SK-N-SH treated with all-trans-retinoic acid at 6 μM for 48 hours (cell line): ENCODE measurements at regions not wholly inside any gene's neighbourhood (a gene's known extent, or its start where the extent isn't known, plus 50 kb on each side); places are given as distances from the start of the nearest gene placed in this dataset.

Experiments used
- ATAC-seq: fragments of 200-7000 bp; cut with Tn5 transposase; 3 replicates; pipeline ENCODE4 v1.9.1; 2020; ENCODE audit warnings: mild to moderate bottlenecking, moderate library complexity
- BACH2 ChIP-seq: fragments of 250-450 bp; sonication (Bioruptor Pico); IDR thresholded peaks from 2 replicates; pipeline ENCODE4 v1.9.0; 2021; ENCODE audit warnings: mild to moderate bottlenecking, borderline replicate concordance
- CSDC2 ChIP-seq: fragments of 250-450 bp; sonication (Bioruptor Pico); IDR thresholded peaks from 2 replicates; pipeline ENCODE4 v1.5.0; 2020; ENCODE audit warnings: mild to moderate bottlenecking, moderate library complexity
- CSRNP3 ChIP-seq: fragments of 250-450 bp; sonication (Bioruptor Pico); IDR thresholded peaks from 2 replicates; pipeline ENCODE4 v1.5.1; 2021; ENCODE audit warnings: mild to moderate bottlenecking, moderate library complexity
- ESRRG ChIP-seq: fragments of 250-450 bp; sonication (Bioruptor Pico); IDR thresholded peaks from 2 replicates; pipeline ENCODE4 v1.6.1; 2021; ENCODE audit warnings: mild to moderate bottlenecking
- GLIS3 ChIP-seq: fragments of 250-450 bp; sonication (Bioruptor Pico); IDR thresholded peaks from 2 replicates; pipeline ENCODE4 v1.5.0; 2020; ENCODE audit warnings: mild to moderate bottlenecking, moderate library complexity
- ISL1 ChIP-seq: fragments of 250-450 bp; sonication (Bioruptor Pico); IDR thresholded peaks from 2 replicates; pipeline ENCODE4 v2.1.2; 2022; ENCODE audit warnings: mild to moderate bottlenecking, moderate library complexity
- OSR1 ChIP-seq: fragments of 250-450 bp; sonication (Bioruptor Pico); IDR thresholded peaks from 2 replicates; pipeline ENCODE4 v1.8.0; 2022; ENCODE audit warnings: moderate library complexity, mild to moderate bottlenecking, inconsistent platforms
- RARB ChIP-seq: fragments of 250-450 bp; sonication (Bioruptor Pico); IDR thresholded peaks from 2 replicates; pipeline ENCODE4 v1.8.0; 2021; ENCODE audit warnings: mild to moderate bottlenecking, moderate library complexity
- SNAI2 ChIP-seq: fragments of 250-450 bp; sonication (Bioruptor Pico); IDR thresholded peaks from 2 replicates; pipeline ENCODE4 v1.5.0; 2020; ENCODE audit warnings: mild to moderate bottlenecking, moderate library complexity
- TCF4 ChIP-seq: fragments of 250-450 bp; sonication (Bioruptor Pico); IDR thresholded peaks from 2 replicates; pipeline ENCODE4 v1.8.0; 2021; ENCODE audit warnings: mild to moderate bottlenecking, moderate library complexity, borderline replicate concordance
- TOX ChIP-seq: fragments of 250-450 bp; sonication (Bioruptor Pico); IDR thresholded peaks from 2 replicates; pipeline ENCODE4 v1.8.0; 2021; ENCODE audit warnings: mild to moderate bottlenecking, moderate library complexity, borderline replicate concordance
- ZC3H10 ChIP-seq: fragments of 250-450 bp; sonication (Bioruptor Pico); IDR thresholded peaks from 2 replicates; pipeline ENCODE4 v1.5.1; 2021; ENCODE audit warnings: mild to moderate bottlenecking, moderate library complexity
- ZFP3 ChIP-seq: fragments of 250-450 bp; sonication (Bioruptor Pico); IDR thresholded peaks from 2 replicates; pipeline ENCODE4 v1.5.0; 2020; ENCODE audit warnings: mild to moderate bottlenecking, moderate library complexity
- ZFP30 ChIP-seq: fragments of 450-650 bp; formaldehyde crosslinking; IDR thresholded peaks from 2 replicates; pipeline ENCODE4 v1.5.0; 2022; ENCODE audit warnings: mild to moderate bottlenecking, moderate library complexity
- ZNF565 ChIP-seq: fragments of 450-650 bp; formaldehyde crosslinking; conservative IDR thresholded peaks from 2 replicates; pipeline ENCODE4 v1.5.0; 2020; ENCODE audit warnings: low read depth, mild to moderate bottlenecking, moderate library complexity
- ZNF70 ChIP-seq: fragments of 450-650 bp; formaldehyde crosslinking; IDR thresholded peaks from 2 replicates; pipeline ENCODE4 v1.5.0; 2020; ENCODE audit warnings: mild to moderate bottlenecking, moderate library complexity
- ZNF8 ChIP-seq: fragments of 450-650 bp; formaldehyde crosslinking; IDR thresholded peaks from 2 replicates; pipeline ENCODE4 v1.5.0; 2020; ENCODE audit warnings: mild to moderate bottlenecking, moderate library complexity
- TF ChIP-seq, protein P1 (sequence below): fragments of 250-450 bp; sonication (Bioruptor Pico); IDR thresholded peaks from 2 replicates; pipeline ENCODE4 v1.8.0; 2021; ENCODE audit warnings: low read depth, mild to moderate bottlenecking, moderate library complexity, borderline replicate concordance
- TF ChIP-seq, protein P2 (sequence below): fragments of 250-450 bp; sonication (Bioruptor Pico); IDR thresholded peaks from 2 replicates; pipeline ENCODE4 v1.5.0; 2020; ENCODE audit warnings: mild to moderate bottlenecking, moderate library complexity
- TF ChIP-seq, protein P3 (sequence below): fragments of 250-450 bp; sonication (Bioruptor Pico); IDR thresholded peaks from 2 replicates; pipeline ENCODE4 v1.8.0; 2020; ENCODE audit warnings: mild to moderate bottlenecking, moderate library complexity, borderline replicate concordance
- TF ChIP-seq, protein P4 (sequence below): fragments of 250-450 bp; sonication (Bioruptor Pico); IDR thresholded peaks from 2 replicates; pipeline ENCODE4 v1.5.1; 2020; ENCODE audit warnings: low read depth, mild to moderate bottlenecking, moderate library complexity

GRCh38 chr5:109987355-109987754 lies 297.6 kb downstream of the MAN2A1 start:
- no peak for ATAC-seq

GRCh38 chr5:109987970-109988369 lies 298.2 kb downstream of the MAN2A1 start:
- ATAC-seq, result no peak
- no peak for TF ChIP-seq TCF4 (CRISPR knock-in tag)
- no peak for TF ChIP-seq TOX (CRISPR knock-in tag)
- TF ChIP-seq CSRNP3, result no peak
- TF ChIP-seq CSDC2, result no peak
- TF ChIP-seq, protein P1, sequence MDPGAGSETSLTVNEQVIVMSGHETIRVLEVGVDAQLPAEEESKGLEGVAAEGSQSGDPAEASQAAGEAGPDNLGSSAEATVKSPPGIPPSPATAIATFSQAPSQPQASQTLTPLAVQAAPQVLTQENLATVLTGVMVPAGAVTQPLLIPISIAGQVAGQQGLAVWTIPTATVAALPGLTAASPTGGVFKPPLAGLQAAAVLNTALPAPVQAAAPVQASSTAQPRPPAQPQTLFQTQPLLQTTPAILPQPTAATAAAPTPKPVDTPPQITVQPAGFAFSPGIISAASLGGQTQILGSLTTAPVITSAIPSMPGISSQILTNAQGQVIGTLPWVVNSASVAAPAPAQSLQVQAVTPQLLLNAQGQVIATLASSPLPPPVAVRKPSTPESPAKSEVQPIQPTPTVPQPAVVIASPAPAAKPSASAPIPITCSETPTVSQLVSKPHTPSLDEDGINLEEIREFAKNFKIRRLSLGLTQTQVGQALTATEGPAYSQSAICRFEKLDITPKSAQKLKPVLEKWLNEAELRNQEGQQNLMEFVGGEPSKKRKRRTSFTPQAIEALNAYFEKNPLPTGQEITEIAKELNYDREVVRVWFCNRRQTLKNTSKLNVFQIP (CRISPR knock-in tag), result no peak
- TF ChIP-seq ZNF8 (CRISPR knock-in tag), result no peak
- TF ChIP-seq, protein P2, sequence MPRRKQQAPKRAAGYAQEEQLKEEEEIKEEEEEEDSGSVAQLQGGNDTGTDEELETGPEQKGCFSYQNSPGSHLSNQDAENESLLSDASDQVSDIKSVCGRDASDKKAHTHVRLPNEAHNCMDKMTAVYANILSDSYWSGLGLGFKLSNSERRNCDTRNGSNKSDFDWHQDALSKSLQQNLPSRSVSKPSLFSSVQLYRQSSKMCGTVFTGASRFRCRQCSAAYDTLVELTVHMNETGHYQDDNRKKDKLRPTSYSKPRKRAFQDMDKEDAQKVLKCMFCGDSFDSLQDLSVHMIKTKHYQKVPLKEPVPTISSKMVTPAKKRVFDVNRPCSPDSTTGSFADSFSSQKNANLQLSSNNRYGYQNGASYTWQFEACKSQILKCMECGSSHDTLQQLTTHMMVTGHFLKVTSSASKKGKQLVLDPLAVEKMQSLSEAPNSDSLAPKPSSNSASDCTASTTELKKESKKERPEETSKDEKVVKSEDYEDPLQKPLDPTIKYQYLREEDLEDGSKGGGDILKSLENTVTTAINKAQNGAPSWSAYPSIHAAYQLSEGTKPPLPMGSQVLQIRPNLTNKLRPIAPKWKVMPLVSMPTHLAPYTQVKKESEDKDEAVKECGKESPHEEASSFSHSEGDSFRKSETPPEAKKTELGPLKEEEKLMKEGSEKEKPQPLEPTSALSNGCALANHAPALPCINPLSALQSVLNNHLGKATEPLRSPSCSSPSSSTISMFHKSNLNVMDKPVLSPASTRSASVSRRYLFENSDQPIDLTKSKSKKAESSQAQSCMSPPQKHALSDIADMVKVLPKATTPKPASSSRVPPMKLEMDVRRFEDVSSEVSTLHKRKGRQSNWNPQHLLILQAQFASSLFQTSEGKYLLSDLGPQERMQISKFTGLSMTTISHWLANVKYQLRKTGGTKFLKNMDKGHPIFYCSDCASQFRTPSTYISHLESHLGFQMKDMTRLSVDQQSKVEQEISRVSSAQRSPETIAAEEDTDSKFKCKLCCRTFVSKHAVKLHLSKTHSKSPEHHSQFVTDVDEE (CRISPR knock-in tag), result no peak
- no peak for TF ChIP-seq ESRRG (CRISPR knock-in tag)
- TF ChIP-seq, protein P3, sequence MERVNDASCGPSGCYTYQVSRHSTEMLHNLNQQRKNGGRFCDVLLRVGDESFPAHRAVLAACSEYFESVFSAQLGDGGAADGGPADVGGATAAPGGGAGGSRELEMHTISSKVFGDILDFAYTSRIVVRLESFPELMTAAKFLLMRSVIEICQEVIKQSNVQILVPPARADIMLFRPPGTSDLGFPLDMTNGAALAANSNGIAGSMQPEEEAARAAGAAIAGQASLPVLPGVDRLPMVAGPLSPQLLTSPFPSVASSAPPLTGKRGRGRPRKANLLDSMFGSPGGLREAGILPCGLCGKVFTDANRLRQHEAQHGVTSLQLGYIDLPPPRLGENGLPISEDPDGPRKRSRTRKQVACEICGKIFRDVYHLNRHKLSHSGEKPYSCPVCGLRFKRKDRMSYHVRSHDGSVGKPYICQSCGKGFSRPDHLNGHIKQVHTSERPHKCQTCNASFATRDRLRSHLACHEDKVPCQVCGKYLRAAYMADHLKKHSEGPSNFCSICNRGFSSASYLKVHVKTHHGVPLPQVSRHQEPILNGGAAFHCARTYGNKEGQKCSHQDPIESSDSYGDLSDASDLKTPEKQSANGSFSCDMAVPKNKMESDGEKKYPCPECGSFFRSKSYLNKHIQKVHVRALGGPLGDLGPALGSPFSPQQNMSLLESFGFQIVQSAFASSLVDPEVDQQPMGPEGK (CRISPR knock-in tag), result no peak
- TF ChIP-seq OSR1, result no peak

More at GRCh38 chr5:109987355-109987754, 297.6 kb downstream of the MAN2A1 start:
- TF ChIP-seq, protein P4, sequence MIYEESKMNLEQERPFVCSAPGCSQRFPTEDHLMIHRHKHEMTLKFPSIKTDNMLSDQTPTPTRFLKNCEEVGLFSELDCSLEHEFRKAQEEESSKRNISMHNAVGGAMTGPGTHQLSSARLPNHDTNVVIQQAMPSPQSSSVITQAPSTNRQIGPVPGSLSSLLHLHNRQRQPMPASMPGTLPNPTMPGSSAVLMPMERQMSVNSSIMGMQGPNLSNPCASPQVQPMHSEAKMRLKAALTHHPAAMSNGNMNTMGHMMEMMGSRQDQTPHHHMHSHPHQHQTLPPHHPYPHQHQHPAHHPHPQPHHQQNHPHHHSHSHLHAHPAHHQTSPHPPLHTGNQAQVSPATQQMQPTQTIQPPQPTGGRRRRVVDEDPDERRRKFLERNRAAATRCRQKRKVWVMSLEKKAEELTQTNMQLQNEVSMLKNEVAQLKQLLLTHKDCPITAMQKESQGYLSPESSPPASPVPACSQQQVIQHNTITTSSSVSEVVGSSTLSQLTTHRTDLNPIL, result no peak
- TF ChIP-seq ZFP3 (CRISPR knock-in tag), result no peak
- TF ChIP-seq CSDC2, result no peak
- no peak for TF ChIP-seq CSRNP3
- TF ChIP-seq SNAI2, result no peak
- no peak for TF ChIP-seq ZFP30

DNA sequence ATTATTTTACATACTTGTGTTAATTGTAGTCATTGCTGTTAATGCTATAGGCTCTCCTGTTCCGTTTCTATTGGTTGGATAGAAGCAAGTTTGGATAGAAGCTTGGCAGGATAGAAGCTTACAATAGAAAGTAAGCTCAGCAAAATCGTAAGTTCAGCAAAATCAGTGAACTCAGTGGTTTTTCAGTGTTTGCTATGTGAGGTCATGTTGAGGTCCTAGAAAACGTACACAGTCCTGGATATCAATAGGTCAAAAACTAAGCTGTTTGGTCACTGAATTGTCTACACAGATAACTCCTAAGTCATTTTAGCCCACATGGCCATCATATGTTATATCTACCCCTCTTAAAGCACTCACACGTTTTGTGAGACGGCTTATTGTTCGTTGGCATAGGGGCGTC lies 299.4 kb downstream of the MAN2A1 start:
- no peak for ATAC-seq
- TF ChIP-seq RARB (no peak), OSR1 (no peak), ZC3H10 (CRISPR knock-in tag) (no peak), ZNF70 (CRISPR knock-in tag) (no peak), TCF4 (CRISPR knock-in tag) (no peak), ISL1 (no peak), GLIS3 (CRISPR knock-in tag) (no peak), ZNF565 (CRISPR knock-in tag) (no peak), ZNF8 (CRISPR knock-in tag) (no peak), BACH2 (CRISPR knock-in tag) (no peak)
- TF ChIP-seq, protein P1 (CRISPR knock-in tag), result no peak
- TF ChIP-seq, protein P2 (CRISPR knock-in tag), result no peak
- TF ChIP-seq, protein P3 (CRISPR knock-in tag), result no peak
- TF ChIP-seq, all 23 proteins: peak for 0
